ENCODE measurements at regions not wholly inside any gene's neighbourhood (a gene's known extent, or its start where the extent isn't known, plus 50 kb on each side); places are given as distances from the start of the nearest gene placed in this dataset.

GRCh38 chr3:3599016-3599415, 200.2 kb upstream of the LRRN1 start:
- Histone ChIP-seq H4K5ac (ENCODE audit: insufficient read length, low read depth, low read length) (no peak overlapping the region), H2BK15ac (ENCODE audit: low read length) (no peak overlapping the region), H3K79me2 (ENCODE audit: control insufficient read depth in 1 of 2, insufficient read depth in 2 of 2, low read length in 2 of 2) (no peaks in the 10 kb centered on the region), H3K4me3 (ENCODE audit: extremely low read depth in 1 of 4, insufficient read depth in 2 of 4, low read depth in 3 of 4, low read length in 4 of 4) (no peak overlapping the region), H3K4me2 (ENCODE audit: insufficient read depth in 1 of 2, low read depth in 2 of 2, low read length in 2 of 2) (no peak overlapping the region), H3K27ac (ENCODE audit: low read depth, low read length) (no peak overlapping the region), H4K91ac (replicated peaks; ENCODE audit: insufficient read length, low read length) (no peak overlapping the region), H3K27me3 (replicated peaks in 1 of 4; ENCODE audit: control insufficient read depth in 3 of 4, extremely low read depth in 1 of 4, insufficient read depth in 3 of 4, low read length in 3 of 4) (no peaks in the 10 kb centered on the region), H3K14ac (ENCODE audit: insufficient read length) (no peak overlapping the region), H2AFZ (ENCODE audit: low read length) (no peak overlapping the region), H3K56ac (replicated peaks; ENCODE audit: insufficient read length, low read depth, low read length) (no peak overlapping the region), H3K18ac (ENCODE audit: extremely low read depth, low read length) (no peak overlapping the region), H3K9ac (replicated peaks in 1 of 4; ENCODE audit: extremely low read depth in 1 of 4, low read depth in 3 of 4, low read length in 3 of 4) (no peak overlapping the region), H3K36me3 (ENCODE audit: control insufficient read depth in 2 of 4, insufficient read depth in 4 of 4, low read length in 3 of 4) (no peaks in the 10 kb centered on the region), H2BK5ac (ENCODE audit: low read depth, low read length) (no peak overlapping the region), H3K23me2 (ENCODE audit: low read depth, low read length) (no peaks in the 10 kb centered on the region), H3K79me1 (ENCODE audit: low read depth, low read length) (no peaks in the 10 kb centered on the region), H3K9me3 (ENCODE audit: insufficient read depth in 2 of 2, low read depth in 1 of 2, low read length in 1 of 2) (no peaks in the 10 kb centered on the region), H2AK5ac (ENCODE audit: low read depth, low read length) (no peak overlapping the region), H3K23ac (ENCODE audit: insufficient read length) (no peak overlapping the region), H2BK120ac (replicated peaks; ENCODE audit: low read depth, low read length) (no peak overlapping the region), H2BK12ac (ENCODE audit: low read depth, low read length) (no peak overlapping the region), H3K4me1 (replicated peaks in 1 of 4; ENCODE audit: control insufficient read depth in 3 of 4, insufficient read depth in 4 of 4, low read length in 3 of 4) (no peaks in the 10 kb centered on the region), H4K20me1 (replicated peaks in 1 of 2; ENCODE audit: control insufficient read depth in 1 of 2, insufficient read depth in 2 of 2, low read length in 2 of 2) (no peaks in the 10 kb centered on the region), H4K8ac (ENCODE audit: extremely low read depth, insufficient read depth, low read length) (no peak overlapping the region), H2BK20ac (ENCODE audit: low read length) (no peak overlapping the region), H3K4ac (replicated peaks; ENCODE audit: insufficient read length, low read depth, low read length) (no peak overlapping the region)
- FAIRE-seq (no peak), DNase-seq (ENCODE audit: low read depth in 1 of 2, low spot score in 2 of 2) (no peak)
- WGBS, 2 experiments (ENCODE audit: extremely low coverage in 1 of 2, insufficient coverage in 1 of 2, insufficient read length in 1 of 2, insufficient replicate concordance in 2 of 2, low coverage in 1 of 2, low lambda C conversion rate in 2 of 2, missing lambda C conversion rate in 1 of 2) = 92% methylated on average over 2 of the region's 2 CpGs; no CpG with 5 or more reads in 1 of the 2 experiments
- ChIA-PET POLR2A (ENCODE audit: partially characterized antibody) (no interaction called here), CTCF (ENCODE audit: partially characterized antibody) (no interaction called here)
- TF ChIP-seq HDAC2 (IDR thresholded peaks at IDR 0.05; ENCODE audit: borderline replicate concordance in 1 of 2, low read depth in 2 of 2, low read length in 2 of 2) (no peak), SIRT6 (IDR thresholded peaks at IDR 0.05; ENCODE audit: low read length) (no peak), CHD1 (IDR thresholded peaks at IDR 0.05; ENCODE audit: low read depth, low read length) (no peak), CTBP2 (IDR thresholded peaks at IDR 0.05; ENCODE audit: borderline replicate concordance, insufficient read depth, insufficient read length, low read length) (no peak), ZNF274 (IDR thresholded peaks at IDR 0.05; ENCODE audit: borderline replicate concordance, extremely low read depth, low read length) (no peak), TEAD4 (IDR thresholded peaks at IDR 0.05; ENCODE audit: low read depth, low read length) (no peak), GABPA (IDR thresholded peaks at IDR 0.05; ENCODE audit: borderline replicate concordance, insufficient read depth, low read length) (no peak), JUN (IDR thresholded peaks at IDR 0.05; ENCODE audit: low read depth, low read length) (no peak), CHD2 (IDR thresholded peaks at IDR 0.05; ENCODE audit: low read length) (no peak), RBBP5 (IDR thresholded peaks at IDR 0.05; ENCODE audit: borderline replicate concordance, low read depth, low read length) (no peak), YY1 (IDR thresholded peaks at IDR 0.05; ENCODE audit: low read depth, low read length) (no peak), ATF3 (IDR thresholded peaks at IDR 0.05; ENCODE audit: insufficient read depth, low read depth, low read length) (no peak), SP4 (IDR thresholded peaks at IDR 0.05; ENCODE audit: low read length) (no peak), CREB1 (IDR thresholded peaks at IDR 0.05) (no peak), CEBPB (IDR thresholded peaks at IDR 0.05; ENCODE audit: low read depth, low read length) (no peak), TAF7 (optimal IDR thresholded peaks at IDR 0.05; ENCODE audit: borderline replicate concordance, low read depth, low read length) (no peak)

All from H1 (cell line).